ENCODE measurements at regions not wholly inside any gene's neighbourhood (a gene's known extent, or its start where the extent isn't known, plus 50 kb on each side); places are given as distances from the start of the nearest gene placed in this dataset.

GRCh38 chr20:48395816-48396546 is 431.8 kb downstream of the PREX1 start:
- Histone ChIP-seq H3K27me3 (peaks cover 0 to 5% (median 0%) of the 10 kb centered on the region in 9 donors), H3K36me3 (no peaks in the 10 kb centered on the region), H3K4me3 (no peak overlapping the region), H3K9me3 (peaks cover 0 to 11% (median 0%) of the 10 kb centered on the region in 12 donors), H3K27ac (no peak overlapping the region), H3K4me1 (peaks cover 0 to 23% (median 6%) of the 10 kb centered on the region in 12 donors)
- no peak for DNase-seq
- no peak for ATAC-seq
- TF ChIP-seq CTCF (IDR thresholded peaks at IDR 0.05) (no peak), POLR2A (IDR thresholded peaks at IDR 0.05) (no peak)
- 68 to 76% (median 72%) methylated on average over 9 of the region's 9 CpGs for WGBS, 4 donors
- intact Hi-C loops (cut with DNase I): no loop called here

- Histone ChIP-seq H3K9me3 (peaks cover 0 to 11% (median 0%) of the 10 kb centered on the region in 12 donors), H3K4me1 (peaks cover 0 to 15% (median 5%) of the 10 kb centered on the region in 12 donors), H3K36me3 (no peaks in the 10 kb centered on the region), H3K27me3 (peaks cover 0 to 5% (median 0%) of the 10 kb centered on the region in 9 donors), H3K27ac (no peak overlapping the region), H3K4me3 (no peak overlapping the region)
- intact Hi-C loops (cut with DNase I): no loop called here
- WGBS, 4 donors: 86 to 91% (median 88%) methylated on average over 8 to 9 of the region's 9 CpGs
- DNase-seq: no peak
- no peak for ATAC-seq
- TF ChIP-seq CTCF (IDR thresholded peaks at IDR 0.05) (no peak), POLR2A (IDR thresholded peaks at IDR 0.05) (no peak)
Measured at GRCh38 chr20:48394415-48395081, 433.3 kb downstream of the PREX1 start.

- TF ChIP-seq POLR2A (IDR thresholded peaks at IDR 0.05) (no peak), CTCF (IDR thresholded peaks at IDR 0.05) (no peak)
- WGBS, 4 donors: 89 to 91% (median 90%) methylated on average over 12 of the region's 12 CpGs
- ATAC-seq: no peak
- intact Hi-C loops (cut with DNase I): no loop called here
- Histone ChIP-seq H3K4me3 (no peak overlapping the region), H3K9me3 (peaks cover 0 to 11% (median 0%) of the 10 kb centered on the region in 12 donors), H3K36me3 (no peaks in the 10 kb centered on the region), H3K27me3 (peaks cover 0 to 5% (median 0%) of the 10 kb centered on the region in 9 donors), H3K4me1 (peaks cover 0 to 15% (median 5%) of the 10 kb centered on the region in 12 donors), H3K27ac (no peak overlapping the region)
- no peak for DNase-seq
Measured at GRCh38 chr20:48393737-48394314, 434.0 kb downstream of the PREX1 start.

- Histone ChIP-seq H3K27ac (no peak overlapping the region), H3K9me3 (peaks cover 0 to 11% (median 0%) of the 10 kb centered on the region in 12 donors), H3K4me3 (no peak overlapping the region), H3K36me3 (no peaks in the 10 kb centered on the region), H3K27me3 (peaks cover 0 to 5% (median 0%) of the 10 kb centered on the region in 9 donors), H3K4me1 (peaks cover 0 to 15% (median 5%) of the 10 kb centered on the region in 12 donors)
- ATAC-seq (no peak), DNase-seq (no peak)
- 94 to 95% (median 95%) methylated on average over 8 of the region's 8 CpGs for WGBS, 4 donors
- TF ChIP-seq CTCF (IDR thresholded peaks at IDR 0.05) (no peak), POLR2A (IDR thresholded peaks at IDR 0.05) (no peak)
- intact Hi-C loops (cut with DNase I): no loop called here
Measured at GRCh38 chr20:48393311-48393685, 434.5 kb downstream of the PREX1 start.
